GM12864 (cell line): ENCODE measurements at regions not wholly inside any gene's neighbourhood (a gene's known extent, or its start where the extent isn't known, plus 50 kb on each side); places are given as distances from the start of the nearest gene placed in this dataset.
"Not testable (repeated sequence)": the region's sequence is repeated elsewhere in the genome, so short reads cannot be mapped to it uniquely, and the experiment has no call there.

Experiments
- DNase-seq: peaks from one replicate; pipeline ENCODE4 v3.0.0-alpha.2; 2011; ENCODE audit warnings: low read depth
- H3K4me3 ChIP-seq: 2 replicates; pipeline ENCODE4 v1.5.1; 2011; ENCODE audit warnings: mild to moderate bottlenecking, low read depth, low read length, control low read depth
- CTCF ChIP-seq: IDR thresholded peaks from 2 replicates; pipeline ENCODE4 v1.5.1; 2011; ENCODE audit warnings: low read depth, mild to moderate bottlenecking, moderate library complexity, low read length, control low read depth, inconsistent platforms; ENCODE audit errors: missing control alignments

GRCh38 chr13:80528733-80529132 lies 187.8 kb upstream of the SPRY2 start:
- DNase-seq, result no peak
- TF ChIP-seq CTCF, result no peak
- H3K4me3 ChIP-seq, result no peak overlapping the region

- H3K4me3 ChIP-seq, result no peak overlapping the region
- TF ChIP-seq CTCF, result no peak
- no peak for DNase-seq
Measured at GRCh38 chr13:80527400-80527799, 186.5 kb upstream of the SPRY2 start.

GRCh38 chr13:80524447-80525215 lies 183.7 kb upstream of the SPRY2 start:
- no peak overlapping the region for H3K4me3 ChIP-seq
- TF ChIP-seq CTCF, result no peak
- DNase-seq, result no peak

GRCh38 chr13:80523134-80523533 lies 182.2 kb upstream of the SPRY2 start:
- H3K4me3 ChIP-seq, result no peak overlapping the region
- TF ChIP-seq CTCF, result no peak
- DNase-seq, result no peak

- not testable (repeated sequence) for DNase-seq, H3K4me3 ChIP-seq
Measured at GRCh38 chr13:80522463-80522862, 181.5 kb upstream of the SPRY2 start.

GRCh38 chr13:80516818-80517348 lies 176.0 kb upstream of the SPRY2 start:
- H3K4me3 ChIP-seq, result no peak overlapping the region
- no peak for TF ChIP-seq CTCF
- no peak for DNase-seq

- no peak for DNase-seq
- no peak for TF ChIP-seq CTCF
- no peak overlapping the region for H3K4me3 ChIP-seq
Measured at GRCh38 chr13:80515296-80515695, 174.4 kb upstream of the SPRY2 start.
